ENCODE measurements at regions not wholly inside any gene's neighbourhood (a gene's known extent, or its start where the extent isn't known, plus 50 kb on each side); places are given as distances from the start of the nearest gene placed in this dataset.

- Histone ChIP-seq H3K36me3 (replicated peaks in 1 of 2) (no peaks in the 10 kb centered on the region), H3K27me3 (no peaks in the 10 kb centered on the region), H3K27ac (no peak overlapping the region), H3K4me1 (replicated peaks in 1 of 2) (no peaks in the 10 kb centered on the region), H3K9me3 (replicated peaks in 1 of 3) (no peaks in the 10 kb centered on the region), H3K4me3 (no peak overlapping the region)
- no peak for TF ChIP-seq POLR2A (IDR thresholded peaks at IDR 0.05)
- TF ChIP-seq, protein P1, sequence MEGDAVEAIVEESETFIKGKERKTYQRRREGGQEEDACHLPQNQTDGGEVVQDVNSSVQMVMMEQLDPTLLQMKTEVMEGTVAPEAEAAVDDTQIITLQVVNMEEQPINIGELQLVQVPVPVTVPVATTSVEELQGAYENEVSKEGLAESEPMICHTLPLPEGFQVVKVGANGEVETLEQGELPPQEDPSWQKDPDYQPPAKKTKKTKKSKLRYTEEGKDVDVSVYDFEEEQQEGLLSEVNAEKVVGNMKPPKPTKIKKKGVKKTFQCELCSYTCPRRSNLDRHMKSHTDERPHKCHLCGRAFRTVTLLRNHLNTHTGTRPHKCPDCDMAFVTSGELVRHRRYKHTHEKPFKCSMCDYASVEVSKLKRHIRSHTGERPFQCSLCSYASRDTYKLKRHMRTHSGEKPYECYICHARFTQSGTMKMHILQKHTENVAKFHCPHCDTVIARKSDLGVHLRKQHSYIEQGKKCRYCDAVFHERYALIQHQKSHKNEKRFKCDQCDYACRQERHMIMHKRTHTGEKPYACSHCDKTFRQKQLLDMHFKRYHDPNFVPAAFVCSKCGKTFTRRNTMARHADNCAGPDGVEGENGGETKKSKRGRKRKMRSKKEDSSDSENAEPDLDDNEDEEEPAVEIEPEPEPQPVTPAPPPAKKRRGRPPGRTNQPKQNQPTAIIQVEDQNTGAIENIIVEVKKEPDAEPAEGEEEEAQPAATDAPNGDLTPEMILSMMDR (IDR thresholded peaks at IDR 0.05) = no peak
- no peak for DNase-seq
- WGBS, 4 donors = 36 to 52% (median 44%) methylated on average over 1 of the region's 1 CpG
- intact Hi-C loops (cut with DNase I) = no loop called here
Measured at GRCh38 chr4:173748353-173748752, 218.3 kb upstream of the HAND2 start.

DNA sequence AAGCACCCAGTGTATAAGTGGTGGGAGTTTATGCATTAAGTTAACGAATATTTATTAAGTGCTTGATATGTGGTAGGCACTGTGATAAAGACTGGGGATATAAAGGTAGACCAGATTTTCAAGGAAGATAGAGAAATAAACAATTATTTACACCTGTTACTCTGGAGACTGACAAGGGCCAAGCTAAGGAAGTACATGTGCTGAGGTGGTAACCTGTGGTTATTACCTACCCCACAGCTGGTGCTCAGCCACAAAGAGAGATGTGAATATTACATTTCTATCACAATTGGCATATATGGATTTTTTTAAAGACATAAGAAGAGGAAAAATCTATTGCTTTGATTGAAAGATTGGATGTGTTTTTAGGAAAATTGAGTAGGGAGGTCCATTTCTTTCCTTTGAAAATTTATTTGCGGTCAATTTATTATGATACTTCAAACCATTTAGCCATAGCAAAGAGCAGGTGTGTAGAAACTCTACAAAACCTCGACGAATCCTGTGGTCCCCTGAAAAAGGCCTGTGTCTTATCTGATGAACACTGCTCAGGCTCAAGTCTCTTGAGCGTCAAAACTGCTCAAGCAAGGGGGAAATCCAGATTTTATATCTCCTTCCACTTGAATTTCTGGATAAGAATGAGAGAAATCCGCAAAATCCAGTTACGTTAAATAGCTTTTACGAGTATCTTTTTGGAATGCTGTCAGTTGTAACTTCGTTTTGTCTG lies 217.7 kb upstream of the HAND2 start:
- no peak for TF ChIP-seq POLR2A (IDR thresholded peaks at IDR 0.05)
- TF ChIP-seq, protein P1 (IDR thresholded peaks at IDR 0.05) = no peak
- H3K36me3 ChIP-seq (replicated peaks in 1 of 2) = no peaks in the 10 kb centered on the region
- no peaks in the 10 kb centered on the region for H3K9me3 ChIP-seq (replicated peaks in 1 of 3)
- no peak overlapping the region for H3K4me3 ChIP-seq
- H3K27ac ChIP-seq = no peak overlapping the region
- intact Hi-C loops (cut with DNase I) = no loop called here
- no peak for DNase-seq
- WGBS, 4 donors = 65 to 72% (median 68%) methylated on average over 9 of the region's 9 CpGs
- no peaks in the 10 kb centered on the region for H3K4me1 ChIP-seq (replicated peaks in 1 of 2)
- H3K27me3 ChIP-seq = no peaks in the 10 kb centered on the region

DNA sequence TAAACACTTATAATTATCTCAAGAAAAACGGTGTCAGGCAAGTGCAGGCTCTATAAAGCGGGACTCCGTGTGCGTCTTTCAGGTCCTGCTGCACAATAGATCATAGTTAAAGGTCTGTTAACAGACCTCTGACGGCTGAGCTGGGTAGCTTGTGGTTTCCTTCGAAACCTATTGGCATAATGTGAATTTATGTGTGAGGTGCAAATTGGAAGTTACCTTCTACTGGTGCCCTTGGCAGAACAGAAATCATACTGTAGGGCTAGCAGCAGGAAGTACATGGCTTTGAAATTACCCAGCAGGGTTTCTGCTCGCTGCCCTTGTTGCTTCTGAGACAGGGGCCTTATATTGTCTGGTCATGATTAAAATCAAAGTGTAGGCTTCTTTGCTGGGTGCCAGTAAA lies 216.4 kb upstream of the HAND2 start:
- intact Hi-C loops (cut with DNase I) = no loop called here
- Histone ChIP-seq H3K36me3 (replicated peaks in 1 of 2) (no peaks in the 10 kb centered on the region), H3K9me3 (replicated peaks in 1 of 3) (no peaks in the 10 kb centered on the region), H3K27ac (no peak overlapping the region), H3K4me3 (no peak overlapping the region), H3K27me3 (no peaks in the 10 kb centered on the region), H3K4me1 (replicated peaks in 1 of 2) (no peaks in the 10 kb centered on the region)
- TF ChIP-seq, protein P1 (IDR thresholded peaks at IDR 0.05) = no peak
- no peak for TF ChIP-seq POLR2A (IDR thresholded peaks at IDR 0.05)
- peak in 1 of 7 donors; percentile 66 for DNase-seq
- 44 to 54% (median 45%) methylated on average over 7 of the region's 7 CpGs for WGBS, 4 donors

GRCh38 chr4:173745765-173746164 lies 215.7 kb upstream of the HAND2 start:
- WGBS, 4 donors = 44 to 69% (median 57%) methylated on average over 3 of the region's 3 CpGs
- H3K27me3 ChIP-seq = no peaks in the 10 kb centered on the region
- no peaks in the 10 kb centered on the region for H3K9me3 ChIP-seq (replicated peaks in 1 of 3)
- TF ChIP-seq POLR2A (IDR thresholded peaks at IDR 0.05) = no peak
- TF ChIP-seq, protein P1 (IDR thresholded peaks at IDR 0.05) = no peak
- H3K27ac ChIP-seq = no peak overlapping the region
- no peak for DNase-seq
- intact Hi-C loops (cut with DNase I) = no loop called here
- no peaks in the 10 kb centered on the region for H3K4me1 ChIP-seq (replicated peaks in 1 of 2)
- H3K4me3 ChIP-seq = no peak overlapping the region
- no peaks in the 10 kb centered on the region for H3K36me3 ChIP-seq (replicated peaks in 1 of 2)
